HL-60 (cell line): ENCODE measurements at regions not wholly inside any gene's neighbourhood (a gene's known extent, or its start where the extent isn't known, plus 50 kb on each side); places are given as distances from the start of the nearest gene placed in this dataset.

Experiments
- DNase-seq, 2 experiments: peaks; one replicate each; pipeline ENCODE4 v3.0.0-alpha.2; 2010 to 2020; ENCODE audit warnings: low read depth in 1 of 2, low spot score in 1 of 2
- H3K27ac ChIP-seq: fragments of 250-450 bp; sonication (Bioruptor Pico); replicated peaks from 2 replicates; pipeline ENCODE4 v1.5.1; 2020; ENCODE audit warnings: mild to moderate bottlenecking, moderate library complexity
- H3K27me3 ChIP-seq: fragments of 250-450 bp; sonication (Bioruptor Pico); 2 replicates; pipeline ENCODE4 v1.5.1; 2021; ENCODE audit warnings: mild to moderate bottlenecking, moderate library complexity; ENCODE audit not compliant: insufficient read depth, poor library complexity, severe bottlenecking
- H3K4me3 ChIP-seq: replicated peaks from 2 replicates; pipeline ENCODE4 v1.5.1; 2011; ENCODE audit warnings: mild to moderate bottlenecking, control low read depth, low read length; ENCODE audit not compliant: insufficient read depth
- CTCF ChIP-seq: IDR thresholded peaks from one replicate; pipeline ENCODE4 v1.5.1; 2011; ENCODE audit warnings: low read length, control low read depth, inconsistent platforms; ENCODE audit not compliant: insufficient read depth
- GABPA ChIP-seq: IDR thresholded peaks from 2 replicates; pipeline ENCODE4 v1.6.1; 2012; ENCODE audit warnings: low read depth
- POLR2AphosphoS5 ChIP-seq: IDR thresholded peaks from 2 replicates; pipeline ENCODE4 v1.6.1; 2012; ENCODE audit warnings: low read depth
- REST ChIP-seq: IDR thresholded peaks from 2 replicates; pipeline ENCODE4 v1.6.1; 2012; ENCODE audit warnings: low read depth; ENCODE audit not compliant: insufficient replicate concordance
- SPI1 ChIP-seq: IDR thresholded peaks from 2 replicates; pipeline ENCODE4 v1.6.1; 2012; ENCODE audit warnings: low read depth, mild to moderate bottlenecking, borderline replicate concordance

- H3K4me3 ChIP-seq, result no peak overlapping the region
- TF ChIP-seq REST, result no peak
- TF ChIP-seq SPI1, result no peak
- no peak for TF ChIP-seq POLR2AphosphoS5
- TF ChIP-seq CTCF, result no peak
- TF ChIP-seq GABPA, result no peak
- no peak overlapping the region for H3K27ac ChIP-seq
- no peaks in the 10 kb centered on the region for H3K27me3 ChIP-seq
- no peak for DNase-seq
Measured at GRCh38 chr3:79874646-79875045, 106.8 kb upstream of the ROBO1 start.

GRCh38 chr3:79872483-79872882 is 104.7 kb upstream of the ROBO1 start:
- DNase-seq, result no peak
- Histone ChIP-seq H3K4me3 (no peak overlapping the region), H3K27ac (no peak overlapping the region), H3K27me3 (no peaks in the 10 kb centered on the region)
- no peak for TF ChIP-seq POLR2AphosphoS5
- no peak for TF ChIP-seq SPI1
- TF ChIP-seq GABPA, result no peak
- TF ChIP-seq REST, result no peak
- TF ChIP-seq CTCF, result no peak

GRCh38 chr3:79871656-79872055 is 103.9 kb upstream of the ROBO1 start:
- DNase-seq, result no peak
- no peak for TF ChIP-seq CTCF
- TF ChIP-seq GABPA, result no peak
- TF ChIP-seq SPI1, result no peak
- TF ChIP-seq POLR2AphosphoS5, result no peak
- no peak for TF ChIP-seq REST
- H3K27me3 ChIP-seq, result no peaks in the 10 kb centered on the region
- no peak overlapping the region for H3K27ac ChIP-seq
- H3K4me3 ChIP-seq, result no peak overlapping the region
